Cerebellar cortex (tissue), 1 donor: ENCODE measurements at regions not wholly inside any gene's neighbourhood (a gene's known extent, or its start where the extent isn't known, plus 50 kb on each side); places are given as distances from the start of the nearest gene placed in this dataset.
"Not testable (repeated sequence)": the region's sequence is repeated elsewhere in the genome, so short reads cannot be mapped to it uniquely, and the experiment has no call there.

Experiments used
- DNase-seq: peaks from one replicate; pipeline ENCODE4 v3.0.0-alpha.2; 2015; ENCODE audit warnings: low spot score

- no peak for DNase-seq
These were observed 201.7 kb downstream of the PTH2R start for GRCh38 chr2:208608122-208608835.

GRCh38 chr2:208609166-208609804 is 202.7 kb downstream of the PTH2R start:
- no peak for DNase-seq

GRCh38 chr2:208615675-208616074 is 209.1 kb downstream of the PTH2R start:
- not testable (repeated sequence) for DNase-seq

- DNase-seq, result no peak
These were observed 211.6 kb downstream of the PTH2R start for GRCh38 chr2:208618220-208618619.

- no peak for DNase-seq
These were observed 213.4 kb downstream of the PTH2R start for GRCh38 chr2:208619993-208620392.

GRCh38 chr2:208620487-208620978 is 213.9 kb downstream of the PTH2R start:
- DNase-seq, result no peak

GRCh38 chr2:208627110-208627884 is 220.7 kb downstream of the PTH2R start:
- DNase-seq, result no peak

GRCh38 chr2:208627916-208628315 is 221.3 kb downstream of the PTH2R start:
- DNase-seq, result no peak

- DNase-seq, result no peak
These were observed 231.5 kb downstream of the PTH2R start for GRCh38 chr2:208638059-208638458.

GRCh38 chr2:208642125-208642779 is 235.7 kb downstream of the PTH2R start:
- no peak for DNase-seq

GRCh38 chr2:208643145-208643544 is 236.6 kb downstream of the PTH2R start:
- no peak for DNase-seq

- no peak for DNase-seq
These were observed 238.6 kb downstream of the PTH2R start for GRCh38 chr2:208645226-208645625.

- no peak for DNase-seq
These were observed 241.8 kb downstream of the PTH2R start for GRCh38 chr2:208648368-208648767.

- DNase-seq, result no peak
These were observed 246.8 kb downstream of the PTH2R start for GRCh38 chr2:208653383-208653782.

- DNase-seq, result no peak
These were observed 247.5 kb downstream of the PTH2R start for GRCh38 chr2:208654056-208654455.

GRCh38 chr2:208657468-208657867 is 250.9 kb downstream of the PTH2R start:
- DNase-seq, result peak; percentile 2

GRCh38 chr2:208669394-208669793 is 262.8 kb downstream of the PTH2R start:
- DNase-seq, result no peak

- no peak for DNase-seq
These were observed 264.7 kb downstream of the PTH2R start for GRCh38 chr2:208671284-208671683.

- DNase-seq, result no peak
These were observed 265.5 kb downstream of the PTH2R start for GRCh38 chr2:208671886-208672680.

- no peak for DNase-seq
These were observed 267.0 kb downstream of the PTH2R start for GRCh38 chr2:208673631-208674030.

GRCh38 chr2:208674919-208675318 is 268.3 kb downstream of the PTH2R start:
- no peak for DNase-seq
